MCF 10A (cell line): ENCODE measurements at regions not wholly inside any gene's neighbourhood (a gene's known extent, or its start where the extent isn't known, plus 50 kb on each side); places are given as distances from the start of the nearest gene placed in this dataset.

Experiments used
- BruUV-seq: library from RNA; stranded (reverse); fragments of 400-500 nt; replicated peaks from 2 replicates; lab custom pipeline; 2021; lab: Mats Ljungman, UMichigan
- CTCF ChIA-PET: fragments of 300-600 bp; sonication (Branson Sonifier 250); formaldehyde crosslinking; extraction: SDS; loops from one replicate; lab custom pipeline; 2021; ENCODE audit warnings: antibody characterized with exemption, inconsistent platforms; lab: Yijun Ruan, JAX
- POLR2A ChIA-PET: fragments of 300-600, 350-650 bp; sonication (Branson Sonifier 250); formaldehyde crosslinking; extraction: SDS; loops from one replicate; lab custom pipeline; 2020; ENCODE audit warnings: antibody characterized with exemption, inconsistent platforms; lab: Yijun Ruan, JAX
- DNase-seq: peaks from one replicate; pipeline ENCODE4 v3.0.0-alpha.2; 2018; ENCODE audit not compliant: unreplicated experiment
- H3K27ac Mint-ChIP-seq: one replicate; pipeline ENCODE4 v1.8.0; 2022; ENCODE audit warnings: mild to moderate bottlenecking, low read depth, mixed read lengths; ENCODE audit not compliant: unreplicated experiment
- H3K27me3 Mint-ChIP-seq: one replicate; pipeline ENCODE4 v1.8.0; 2022; ENCODE audit warnings: mixed read lengths; ENCODE audit not compliant: insufficient read depth, unreplicated experiment
- H3K36me3 Mint-ChIP-seq: one replicate; pipeline ENCODE4 v1.8.0; 2022; ENCODE audit warnings: mild to moderate bottlenecking, moderate library complexity, mixed read lengths; ENCODE audit not compliant: insufficient read depth, unreplicated experiment
- H3K4me1 Mint-ChIP-seq: one replicate; pipeline ENCODE4 v1.8.0; 2022; ENCODE audit warnings: mixed read lengths; ENCODE audit not compliant: insufficient read depth, unreplicated experiment
- H3K4me3 Mint-ChIP-seq: one replicate; pipeline ENCODE4 v1.8.0; 2022; ENCODE audit warnings: mild to moderate bottlenecking, moderate library complexity, mixed read lengths; ENCODE audit not compliant: unreplicated experiment
- H3K9me3 Mint-ChIP-seq: one replicate; pipeline ENCODE4 v1.8.0; 2022; ENCODE audit warnings: mixed read lengths; ENCODE audit not compliant: unreplicated experiment
- intact Hi-C: fragments of 100-400 bp; cut with micrococcal nuclease; formaldehyde crosslinking; loops from 2 replicates; pipeline ENCODE4 v1.14.1; 2022
- TF ChIP-seq, protein P1 (sequence below): fragments of 200-600 bp; IDR thresholded peaks from one replicate; pipeline ENCODE4 v1.8.0; 2022; ENCODE audit warnings: antibody characterized with exemption, mild to moderate bottlenecking; ENCODE audit not compliant: unreplicated experiment

GRCh38 chr12:111297703-111298426, 71.0 kb downstream of the PHETA1 start:
- POLR2A ChIA-PET = interaction anchor here (0.6 kb wide), 1 partner anchor 272 kb away, joined by 3 read pairs; no protein-coding TSS in a partner anchor
- no peak overlapping the region for H3K27ac Mint-ChIP-seq
- intact Hi-C loops = loop anchor here (2.0 kb wide), 1 partner anchor 361 kb away; no protein-coding TSS in a partner anchor
- CTCF ChIA-PET = interaction anchor here (0.6 to 5.0 kb wide), 32 partner anchors 7 to 909 kb away, joined by 3 to 102 read pairs (median 4); no protein-coding TSS in a partner anchor
- H3K27me3 Mint-ChIP-seq = no peaks in the 10 kb centered on the region
- no TSS peak for BruUV-seq
- DNase-seq = no peak
- H3K36me3 Mint-ChIP-seq = no peaks in the 10 kb centered on the region
- TF ChIP-seq, protein P1, sequence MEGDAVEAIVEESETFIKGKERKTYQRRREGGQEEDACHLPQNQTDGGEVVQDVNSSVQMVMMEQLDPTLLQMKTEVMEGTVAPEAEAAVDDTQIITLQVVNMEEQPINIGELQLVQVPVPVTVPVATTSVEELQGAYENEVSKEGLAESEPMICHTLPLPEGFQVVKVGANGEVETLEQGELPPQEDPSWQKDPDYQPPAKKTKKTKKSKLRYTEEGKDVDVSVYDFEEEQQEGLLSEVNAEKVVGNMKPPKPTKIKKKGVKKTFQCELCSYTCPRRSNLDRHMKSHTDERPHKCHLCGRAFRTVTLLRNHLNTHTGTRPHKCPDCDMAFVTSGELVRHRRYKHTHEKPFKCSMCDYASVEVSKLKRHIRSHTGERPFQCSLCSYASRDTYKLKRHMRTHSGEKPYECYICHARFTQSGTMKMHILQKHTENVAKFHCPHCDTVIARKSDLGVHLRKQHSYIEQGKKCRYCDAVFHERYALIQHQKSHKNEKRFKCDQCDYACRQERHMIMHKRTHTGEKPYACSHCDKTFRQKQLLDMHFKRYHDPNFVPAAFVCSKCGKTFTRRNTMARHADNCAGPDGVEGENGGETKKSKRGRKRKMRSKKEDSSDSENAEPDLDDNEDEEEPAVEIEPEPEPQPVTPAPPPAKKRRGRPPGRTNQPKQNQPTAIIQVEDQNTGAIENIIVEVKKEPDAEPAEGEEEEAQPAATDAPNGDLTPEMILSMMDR = no peak
- H3K4me3 Mint-ChIP-seq = no peak overlapping the region
- no peaks in the 10 kb centered on the region for H3K9me3 Mint-ChIP-seq
- H3K4me1 Mint-ChIP-seq = no peaks in the 10 kb centered on the region

DNA sequence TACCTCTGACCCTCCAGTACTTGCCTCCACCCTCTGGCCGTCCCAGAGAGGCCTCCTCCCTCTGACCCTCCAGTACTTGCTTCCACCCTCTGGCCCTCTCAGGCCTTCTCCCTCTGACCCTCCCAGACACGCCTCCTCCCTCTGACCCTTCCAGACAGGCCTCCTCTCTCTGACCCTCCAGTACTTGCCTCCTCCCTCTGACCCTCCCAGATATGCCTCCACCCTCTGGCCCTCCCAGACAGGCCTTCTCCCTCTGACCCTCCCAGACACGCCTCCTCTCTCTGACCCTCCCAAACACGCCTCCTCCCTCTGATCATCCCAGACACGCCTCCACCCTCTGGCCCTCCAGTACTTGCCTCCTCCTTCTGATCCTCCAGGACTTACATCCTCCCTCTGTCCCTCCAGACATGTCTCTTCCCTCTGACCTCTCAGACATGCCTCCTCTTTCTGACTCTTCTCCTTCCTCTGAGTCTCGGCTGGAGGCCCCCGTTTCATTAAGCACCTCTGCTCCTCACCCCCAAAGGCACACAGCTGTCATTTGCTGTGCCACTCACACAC, 71.9 kb downstream of the PHETA1 start:
- no peak overlapping the region for H3K27ac Mint-ChIP-seq
- POLR2A ChIA-PET = no interaction called here
- BruUV-seq = no TSS peak
- no peaks in the 10 kb centered on the region for H3K4me1 Mint-ChIP-seq
- H3K9me3 Mint-ChIP-seq = no peaks in the 10 kb centered on the region
- TF ChIP-seq, protein P1 = no peak
- intact Hi-C loops = no loop called here
- H3K36me3 Mint-ChIP-seq = no peaks in the 10 kb centered on the region
- CTCF ChIA-PET = interaction anchor here (0.5 to 0.6 kb wide), 3 partner anchors 15 to 25 kb away, joined by 3 to 4 read pairs (median 3); no protein-coding TSS in a partner anchor
- DNase-seq = no peak
- H3K4me3 Mint-ChIP-seq = no peak overlapping the region
- H3K27me3 Mint-ChIP-seq = no peaks in the 10 kb centered on the region

- H3K4me3 Mint-ChIP-seq = no peak overlapping the region
- H3K27me3 Mint-ChIP-seq = no peaks in the 10 kb centered on the region
- BruUV-seq = no TSS peak
- intact Hi-C loops = no loop called here
- H3K36me3 Mint-ChIP-seq = no peaks in the 10 kb centered on the region
- CTCF ChIA-PET = no interaction called here
- H3K4me1 Mint-ChIP-seq = no peaks in the 10 kb centered on the region
- TF ChIP-seq, protein P1 = no peak
- no peak overlapping the region for H3K27ac Mint-ChIP-seq
- POLR2A ChIA-PET = no interaction called here
- H3K9me3 Mint-ChIP-seq = no peaks in the 10 kb centered on the region
- DNase-seq = no peak
Observed at GRCh38 chr12:111295176-111295575, 73.7 kb downstream of the PHETA1 start.

- Mint-ChIP-seq H3K4me1 (no peaks in the 10 kb centered on the region), H3K9me3 (no peaks in the 10 kb centered on the region), H3K27ac (no peak overlapping the region), H3K36me3 (no peaks in the 10 kb centered on the region), H3K27me3 (no peaks in the 10 kb centered on the region), H3K4me3 (no peak overlapping the region)
- TF ChIP-seq, protein P1 = no peak
- BruUV-seq = no TSS peak
- POLR2A ChIA-PET = no interaction called here
- DNase-seq = no peak
- CTCF ChIA-PET = interaction anchor here (0.6 to 0.7 kb wide), 2 partner anchors 20 to 397 kb away, joined by 3 read pairs; no protein-coding TSS in a partner anchor
- intact Hi-C loops = no loop called here
Observed at GRCh38 chr12:111293266-111294009, 75.5 kb downstream of the PHETA1 start.
